Fibroblast of skin of left biceps (primary cell): ENCODE measurements at regions not wholly inside any gene's neighbourhood (a gene's known extent, or its start where the extent isn't known, plus 50 kb on each side); places are given as distances from the start of the nearest gene placed in this dataset.
A peak's percentile ranks its signal among the peaks of the same experiment; 100 is the strongest.

ENCODE experiments used
- DNase-seq, 2 experiments: peaks; one replicate each; pipeline ENCODE4 v3.0.0-alpha.2; 2013; ENCODE audit warnings: low read depth in 2 of 2

DNA sequence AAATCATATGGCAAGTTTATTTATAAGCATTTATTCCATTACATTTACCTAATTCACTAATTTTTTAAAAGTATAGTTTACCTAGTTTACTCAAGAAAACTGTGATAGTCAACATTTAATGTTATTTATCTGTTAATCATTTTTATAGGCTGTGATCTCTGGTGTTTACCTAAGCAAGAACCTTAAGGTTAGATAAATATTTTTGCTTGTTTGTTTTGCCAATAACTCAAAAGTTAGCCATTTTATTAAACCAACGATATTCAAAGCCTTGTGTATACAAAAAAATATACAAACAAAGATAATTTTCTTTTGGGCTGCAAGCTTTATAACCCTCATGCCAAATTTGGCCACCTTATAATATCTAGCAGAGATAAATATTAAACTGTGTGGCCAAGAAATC is 157.3 kb downstream of the SLCO1B3 start:
- DNase-seq: no peak

DNA sequence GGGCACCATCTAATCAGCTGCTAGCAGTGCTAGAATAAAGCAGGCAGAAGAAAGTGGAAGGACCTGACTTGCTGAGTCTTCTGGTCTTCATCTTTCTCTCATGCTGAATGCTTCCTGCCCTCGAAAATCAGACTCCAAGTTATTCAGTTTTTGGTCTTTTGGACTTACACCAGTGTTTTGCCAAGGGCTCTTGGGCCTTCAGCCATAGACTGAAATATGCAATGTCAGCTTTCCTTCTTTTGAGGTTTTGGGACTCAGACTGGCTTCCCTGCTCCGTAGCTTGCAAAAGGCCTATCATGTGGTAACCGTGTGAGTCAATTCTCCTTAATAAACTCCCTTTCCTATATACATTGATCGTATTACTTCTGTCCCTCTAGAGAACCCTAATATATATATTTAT is 159.3 kb downstream of the SLCO1B3 start:
- no peak for DNase-seq

DNA sequence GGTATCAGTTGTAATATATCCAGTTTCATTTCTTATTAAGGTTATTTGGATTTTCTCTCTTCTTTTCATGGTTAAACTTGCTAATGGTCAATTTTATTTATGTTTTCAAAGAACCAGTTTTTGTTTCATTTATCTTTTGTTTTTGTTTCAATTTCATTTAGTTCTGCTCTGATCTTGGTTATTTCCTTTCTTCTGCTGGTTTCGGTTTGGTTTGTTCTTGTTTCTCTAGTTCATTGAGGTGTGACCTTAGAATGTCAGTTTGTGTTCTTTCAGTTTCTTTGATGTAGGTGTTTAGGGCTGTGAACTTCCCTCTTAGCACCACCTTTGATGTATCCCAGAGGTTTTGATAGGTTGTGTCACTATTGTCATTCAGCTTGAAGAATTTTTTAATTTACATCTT is 145.6 kb upstream of the SLCO1B1 start:
- DNase-seq: no peak

DNA sequence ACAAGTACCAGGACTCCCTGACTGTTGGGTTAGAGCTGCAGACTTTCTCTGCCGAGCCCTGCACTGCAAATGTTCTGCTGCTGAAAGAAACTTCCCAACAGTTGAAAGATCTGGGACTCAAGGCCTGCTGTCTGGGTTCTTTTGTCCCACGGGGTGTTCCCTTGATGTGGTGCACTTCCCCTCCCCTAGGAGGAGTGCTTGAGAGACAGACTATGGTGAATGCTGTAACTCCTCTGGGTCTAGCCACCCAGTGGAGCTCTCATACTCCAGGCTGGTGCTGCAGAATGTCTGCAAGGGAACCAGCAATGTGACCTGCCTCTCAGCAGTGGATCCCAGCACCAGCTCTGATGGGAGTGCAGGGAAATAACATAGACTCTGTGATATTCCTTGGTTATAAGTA is 129.2 kb upstream of the SLCO1B1 start:
- DNase-seq: no peak

DNA sequence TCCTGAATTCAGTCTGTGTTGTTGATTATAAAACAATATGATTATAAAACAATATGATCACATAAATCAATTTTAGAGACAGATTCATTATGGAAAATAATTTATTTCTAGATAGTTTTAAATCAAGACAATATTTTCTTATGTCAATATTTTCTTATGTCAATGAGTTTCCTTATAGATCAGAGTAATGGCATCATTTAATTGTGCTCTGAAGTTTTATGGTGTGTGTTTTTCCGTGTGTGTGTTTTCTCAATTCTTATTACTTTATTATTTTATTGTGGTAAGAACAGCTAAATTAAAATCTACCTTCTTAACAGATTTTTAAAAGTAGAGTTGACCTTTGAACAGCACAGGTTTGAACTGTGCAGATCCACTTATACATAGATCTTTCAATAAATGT is 105.3 kb upstream of the SLCO1B1 start:
- no peak for DNase-seq

DNA sequence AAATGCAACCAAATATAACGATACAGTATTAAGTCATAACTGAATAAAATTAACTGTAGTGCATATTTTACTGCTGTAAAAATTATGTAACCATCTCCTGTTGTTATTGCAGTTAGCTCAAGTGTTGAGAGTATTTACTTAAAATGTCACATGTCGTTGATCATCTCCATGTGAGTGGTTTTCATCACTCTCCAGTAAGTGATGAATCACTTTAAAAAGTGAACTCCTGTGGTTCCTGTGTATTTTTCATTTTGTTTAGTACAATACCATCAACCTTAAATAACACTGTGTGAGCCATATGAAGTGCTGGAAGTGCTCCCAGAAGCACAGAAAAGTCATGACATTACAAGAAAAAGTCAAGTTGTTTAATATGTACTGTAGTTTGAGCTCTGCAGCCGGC is 104.7 kb upstream of the SLCO1B1 start:
- DNase-seq: no peak

DNA sequence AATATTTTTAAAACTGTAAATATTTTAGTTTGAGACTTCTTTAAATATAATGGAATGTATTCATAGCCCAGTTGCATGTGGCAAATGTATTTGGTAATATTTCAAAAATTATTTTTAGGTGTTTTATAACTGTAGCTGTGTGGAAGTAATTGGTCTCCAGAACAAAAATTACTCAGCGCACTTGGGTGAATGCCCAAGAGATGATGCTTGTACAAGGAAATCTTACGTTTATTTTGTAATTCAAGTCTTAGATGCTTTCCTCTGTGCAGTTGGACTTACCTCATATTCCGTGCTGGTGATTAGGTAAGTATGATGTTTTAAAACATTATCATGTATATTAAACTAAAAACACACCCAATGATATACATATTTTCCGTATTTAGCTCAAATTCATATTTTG is 76.7 kb upstream of the SLCO1B1 start:
- no peak for DNase-seq

DNA sequence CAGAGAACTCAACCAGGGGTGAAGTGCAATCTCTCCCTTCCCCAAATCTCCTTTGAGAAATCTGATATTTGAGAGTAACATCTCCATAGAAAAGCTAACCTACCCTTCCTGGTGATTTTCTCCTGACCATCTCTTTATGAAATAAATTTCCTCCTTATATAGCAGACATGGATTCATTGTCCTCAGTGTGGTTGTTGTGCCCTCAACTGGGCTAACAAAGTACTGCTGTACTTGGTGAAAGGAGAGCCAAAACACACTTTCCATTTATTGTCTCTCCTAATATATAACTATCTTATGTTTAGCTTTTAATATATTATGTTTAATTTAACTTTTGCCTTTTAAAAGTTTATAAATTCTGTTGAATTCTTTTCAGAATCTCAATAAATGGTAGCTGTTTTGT is 65.1 kb upstream of the SLCO1B1 start:
- no peak for DNase-seq

DNA sequence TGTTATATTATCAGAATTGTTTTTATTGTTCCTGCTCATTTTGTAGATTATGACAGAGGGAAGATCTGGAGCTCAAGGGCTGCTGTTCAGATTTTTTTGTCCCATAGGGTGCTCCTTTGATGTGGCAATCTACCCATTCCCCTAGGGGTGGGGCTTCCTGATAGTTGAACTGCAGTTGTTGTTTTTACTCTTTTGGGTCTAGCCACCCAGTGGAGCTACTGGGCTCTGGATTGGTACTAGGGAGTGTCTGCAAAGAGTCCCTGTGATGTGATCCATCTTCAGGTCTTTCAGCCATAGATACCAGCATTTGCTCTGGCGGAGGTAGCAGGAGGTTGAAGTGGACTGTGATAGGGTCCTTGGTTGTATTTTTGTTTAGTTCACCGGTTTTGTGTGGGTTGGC is 57.9 kb upstream of the SLCO1B1 start:
- DNase-seq: no peak

DNA sequence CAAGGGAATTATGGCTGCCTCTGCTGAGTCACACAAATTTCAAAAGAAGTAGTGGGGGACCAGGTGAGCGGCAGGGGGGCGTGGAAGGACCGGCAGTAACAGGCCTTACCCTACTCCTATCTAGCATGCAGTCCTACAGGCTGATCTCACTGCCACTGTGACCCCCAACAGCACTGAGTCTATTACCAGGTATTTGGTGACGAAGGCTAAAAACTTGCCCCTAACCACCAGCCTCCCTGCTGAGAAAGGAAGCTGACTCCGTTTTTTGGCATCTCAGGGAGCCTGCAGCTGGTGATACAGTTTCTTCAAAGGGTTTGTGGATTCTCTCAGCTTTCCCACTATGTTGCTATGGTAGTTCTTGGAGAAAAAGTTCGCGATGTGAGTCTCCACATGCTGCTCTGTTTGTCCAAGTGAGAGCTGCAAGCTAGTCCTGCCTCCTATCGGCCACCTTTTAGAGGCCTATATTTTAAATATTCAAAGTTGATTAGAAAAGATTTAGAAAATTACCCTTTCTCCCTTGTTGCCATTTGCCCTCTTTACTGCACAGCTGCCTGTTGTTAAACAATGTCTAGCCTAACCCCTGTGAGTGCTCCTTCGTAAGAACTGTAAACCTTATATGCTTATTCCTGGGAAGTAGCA is 57.1 kb upstream of the SLCO1B1 start:
- DNase-seq: peak; percentile 36 to 48
